ENCODE measurements at regions not wholly inside any gene's neighbourhood (a gene's known extent, or its start where the extent isn't known, plus 50 kb on each side); places are given as distances from the start of the nearest gene placed in this dataset.

DNA sequence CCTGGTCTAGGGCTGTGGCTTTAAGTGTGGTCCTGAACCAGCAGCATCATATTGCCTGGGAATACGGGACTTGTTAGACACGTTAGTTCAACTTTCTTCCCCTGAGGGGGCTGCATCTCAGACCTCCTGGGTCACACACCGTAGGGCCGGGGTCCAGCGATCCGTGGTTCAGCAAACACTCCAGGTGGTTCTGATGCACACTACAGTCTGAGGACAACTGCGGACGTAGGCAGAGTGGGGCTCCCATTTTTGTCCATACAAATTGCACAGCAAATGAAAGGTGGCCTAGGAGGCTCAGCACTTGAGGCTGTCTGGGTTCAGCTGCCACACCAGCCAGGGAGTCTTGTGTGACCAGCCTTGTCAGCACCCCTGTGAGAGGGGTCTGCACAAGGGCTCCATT lies 233.1 kb downstream of the QKI start:
- no peaks in the 10 kb centered on the region for H3K36me3 ChIP-seq
- no peaks in the 10 kb centered on the region for H3K27me3 ChIP-seq
- no peaks in the 10 kb centered on the region for H3K4me1 ChIP-seq
- H3K4me3 ChIP-seq = no peak overlapping the region
- no peak overlapping the region for H3K27ac ChIP-seq
- no peaks in the 10 kb centered on the region for H3K9me3 ChIP-seq
- no peak for TF ChIP-seq POLR2AphosphoS5 (IDR thresholded peaks at IDR 0.05)
- TF ChIP-seq EP300 (IDR thresholded peaks at IDR 0.05) = no peak
- TF ChIP-seq POLR2A (IDR thresholded peaks at IDR 0.05) = no peak
- no peak for TF ChIP-seq CTCF (IDR thresholded peaks at IDR 0.05)
- WGBS, 2 donors (ENCODE audit: low coverage in 1 of 2) = no CpG with 5 or more reads among the region's 8 CpGs
- no peak for ATAC-seq

DNA sequence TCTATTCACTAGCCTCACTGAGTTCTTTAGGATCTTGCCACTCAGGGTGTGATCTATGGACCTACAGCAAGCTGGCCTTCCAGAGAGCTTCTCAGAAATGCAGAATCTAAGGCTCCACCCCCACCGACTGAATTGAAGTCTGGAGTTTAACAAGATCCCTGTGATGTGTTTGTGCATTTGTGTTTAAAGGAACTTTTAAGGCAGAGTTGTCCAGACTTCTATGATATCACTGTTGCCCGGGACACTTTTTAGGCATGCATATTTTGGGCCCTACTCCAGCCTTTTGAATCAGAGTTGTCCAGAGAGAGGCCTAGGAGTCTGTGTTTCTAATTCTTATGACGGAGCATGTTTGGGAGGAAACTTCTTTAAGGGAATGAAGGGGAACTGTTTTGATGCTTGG lies 232.3 kb downstream of the QKI start:
- no peak for ATAC-seq
- Histone ChIP-seq H3K27me3 (no peaks in the 10 kb centered on the region), H3K27ac (no peak overlapping the region), H3K36me3 (no peaks in the 10 kb centered on the region), H3K4me3 (no peak overlapping the region), H3K4me1 (no peaks in the 10 kb centered on the region), H3K9me3 (no peaks in the 10 kb centered on the region)
- TF ChIP-seq EP300 (IDR thresholded peaks at IDR 0.05) = no peak
- no peak for TF ChIP-seq CTCF (IDR thresholded peaks at IDR 0.05)
- no peak for TF ChIP-seq POLR2A (IDR thresholded peaks at IDR 0.05)
- TF ChIP-seq POLR2AphosphoS5 (IDR thresholded peaks at IDR 0.05) = no peak
- WGBS, 2 donors (ENCODE audit: low coverage in 1 of 2) = 23% methylated on average over 2 of the region's 3 CpGs; no CpG with 5 or more reads in 1 of the 2 donors

DNA sequence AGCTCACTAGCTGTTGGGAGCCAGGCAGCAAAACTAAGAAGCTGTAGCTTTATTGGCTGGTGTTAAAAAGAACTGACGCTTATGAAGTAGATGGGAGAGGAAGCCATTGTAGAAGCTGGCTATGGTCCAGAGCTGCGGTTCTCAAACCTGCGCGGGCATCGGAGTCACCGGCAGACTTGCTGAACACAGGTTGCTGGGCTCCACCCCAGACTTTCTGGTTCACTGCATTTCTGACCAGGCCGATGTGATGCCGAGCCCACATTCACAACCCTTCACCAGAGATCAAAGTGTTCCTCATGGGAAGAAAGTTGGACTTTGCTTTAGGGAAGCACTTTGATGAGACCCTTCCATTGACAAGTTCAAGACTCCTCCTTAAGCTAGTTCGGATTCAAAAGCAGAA lies 231.6 kb downstream of the QKI start:
- 78 to 93% methylated on average over 6 to 9 of the region's 9 CpGs for WGBS, 2 donors (ENCODE audit: low coverage in 1 of 2)
- no peak overlapping the region for H3K27ac ChIP-seq
- H3K36me3 ChIP-seq = no peaks in the 10 kb centered on the region
- no peaks in the 10 kb centered on the region for H3K9me3 ChIP-seq
- H3K4me3 ChIP-seq = no peak overlapping the region
- no peaks in the 10 kb centered on the region for H3K4me1 ChIP-seq
- TF ChIP-seq EP300 (IDR thresholded peaks at IDR 0.05) = no peak
- TF ChIP-seq CTCF (IDR thresholded peaks at IDR 0.05) = no peak
- no peak for TF ChIP-seq POLR2AphosphoS5 (IDR thresholded peaks at IDR 0.05)
- TF ChIP-seq POLR2A (IDR thresholded peaks at IDR 0.05) = no peak
- no peaks in the 10 kb centered on the region for H3K27me3 ChIP-seq
- no peak for ATAC-seq

DNA sequence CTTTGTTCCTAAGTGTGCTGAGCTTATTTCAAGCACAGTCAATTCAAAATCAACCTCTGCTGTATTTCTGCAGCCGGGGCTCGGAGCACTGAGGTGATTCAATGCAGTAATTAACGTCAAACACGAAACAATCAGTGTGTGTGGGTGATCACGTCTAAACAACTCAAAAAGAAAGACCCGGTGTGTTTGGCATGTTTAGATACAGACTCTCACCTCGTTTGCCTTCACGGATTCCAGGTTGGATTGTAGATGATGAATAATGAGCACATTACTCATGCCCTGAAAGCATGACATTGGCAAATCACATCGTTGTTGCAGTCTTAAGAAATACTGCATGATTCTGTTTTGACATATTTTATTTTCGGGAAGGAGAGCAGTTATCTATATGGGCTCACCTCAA lies 231.0 kb downstream of the QKI start:
- 31 to 82% methylated on average over 2 to 9 of the region's 10 CpGs for WGBS, 2 donors (ENCODE audit: low coverage in 1 of 2)
- no peak for TF ChIP-seq POLR2A (IDR thresholded peaks at IDR 0.05)
- no peak for TF ChIP-seq POLR2AphosphoS5 (IDR thresholded peaks at IDR 0.05)

GRCh38 chr6:163643866-163644265 lies 229.3 kb downstream of the QKI start:
- no peak for ATAC-seq
- WGBS, 2 donors (ENCODE audit: low coverage in 1 of 2) = 60 to 83% methylated on average over 1 to 2 of the region's 3 CpGs
- H3K9me3 ChIP-seq = no peaks in the 10 kb centered on the region
- no peaks in the 10 kb centered on the region for H3K4me1 ChIP-seq
- TF ChIP-seq EP300 (IDR thresholded peaks at IDR 0.05) (no peak), POLR2AphosphoS5 (IDR thresholded peaks at IDR 0.05) (no peak), POLR2A (IDR thresholded peaks at IDR 0.05) (no peak), CTCF (IDR thresholded peaks at IDR 0.05) (no peak)
- no peak overlapping the region for H3K4me3 ChIP-seq
- H3K36me3 ChIP-seq = no peaks in the 10 kb centered on the region
- no peaks in the 10 kb centered on the region for H3K27me3 ChIP-seq
- H3K27ac ChIP-seq = no peak overlapping the region

More for the DNA sequence above, 231.0 kb downstream of the QKI start:
- ATAC-seq = no peak
- H3K9me3 ChIP-seq = no peaks in the 10 kb centered on the region
- no peak overlapping the region for H3K4me3 ChIP-seq
- H3K27me3 ChIP-seq = no peaks in the 10 kb centered on the region
- no peaks in the 10 kb centered on the region for H3K36me3 ChIP-seq
- H3K27ac ChIP-seq = no peak overlapping the region
- H3K4me1 ChIP-seq = no peaks in the 10 kb centered on the region
